K562 (cell line): ENCODE measurements at regions not wholly inside any gene's neighbourhood (a gene's known extent, or its start where the extent isn't known, plus 50 kb on each side); places are given as distances from the start of the nearest gene placed in this dataset.
A peak's percentile ranks its signal among the peaks of the same experiment; 100 is the strongest.

Source experiments
- ATAC-seq: fragments of 200-7000 bp; cut with Tn5 transposase; 3 replicates; pipeline ENCODE4 v1.9.1; 2020; ENCODE audit warnings: moderate library complexity
- BruUV-seq: library from RNA; stranded (reverse); fragments of 400-500 nt; replicated peaks from 2 replicates; lab custom pipeline; 2021; lab: Mats Ljungman, UMichigan
- CTCF ChIA-PET: fragments of 300-600 bp; formaldehyde crosslinking; extraction: SDS; loops from one replicate; lab custom pipeline; 2021; ENCODE audit warnings: low intra/inter-chr PET ratio; lab: Yijun Ruan, JAX
- POLR2A ChIA-PET: fragments of 300-600, 350-650 bp; sonication (Branson Sonifier 250); formaldehyde crosslinking; extraction: SDS; loops from one replicate; lab custom pipeline; 2021; ENCODE audit warnings: antibody characterized with exemption, inconsistent platforms; lab: Yijun Ruan, JAX
- DNase-seq, 4 experiments: peaks; one replicate each; pipeline versions ENCODE4 v3.0.0 to v3.0.0-alpha.2; 2011 to 2018; ENCODE audit warnings: low spot score in 3 of 4, mixed read lengths in 3 of 4; ENCODE audit errors: extremely low read depth in 1 of 4
- FAIRE-seq: peaks from 2 replicates; lab custom pipeline; 2011; peaks lifted over from hg19 to GRCh38; lab: Jason Lieb, UNC
- H2AFZ ChIP-seq: 2 replicates; pipeline ENCODE4 v1.6.0; 2011; ENCODE audit warnings: low read depth, low read length, control low read depth, inconsistent platforms
- H3K27ac ChIP-seq: fragments of 200-600 bp; 3 replicates; pipeline ENCODE4 v1.8.0; 2011; ENCODE audit warnings: low read depth, mild to moderate bottlenecking, control low read depth, inconsistent platforms, low read length, moderate library complexity, mixed read lengths; ENCODE audit errors: extremely low read depth
- H3K27me3 ChIP-seq, 2 experiments: fragments of 300-600 bp in 1 of 2; 2 replicates in 1 of 2; 3 replicates in 1 of 2; pipeline versions ENCODE4 v1.6.0 to v1.8.0; 2011; ENCODE audit warnings: inconsistent platforms in 2 of 2, low read length in 2 of 2, mild to moderate bottlenecking in 1 of 2, mixed read lengths in 1 of 2, moderate library complexity in 1 of 2; ENCODE audit not compliant: control insufficient read depth in 2 of 2, insufficient read depth in 2 of 2
- H3K36me3 ChIP-seq: fragments of 300-600 bp; 3 replicates; pipeline ENCODE4 v1.8.0; 2011; ENCODE audit warnings: mild to moderate bottlenecking, low read length, inconsistent platforms; ENCODE audit not compliant: control insufficient read depth, insufficient read depth
- H3K4me1 ChIP-seq, 2 experiments: fragments of 200-600 bp in 1 of 2; replicated peaks in 1 of 2; 2 replicates in 1 of 2; 3 replicates in 1 of 2; pipeline versions ENCODE4 v1.5.1 to v1.8.0; 2011; ENCODE audit warnings: inconsistent platforms in 2 of 2, low read length in 2 of 2, mild to moderate bottlenecking in 1 of 2, mixed read lengths in 1 of 2, moderate library complexity in 1 of 2; ENCODE audit not compliant: control insufficient read depth in 2 of 2, insufficient read depth in 2 of 2
- H3K4me2 ChIP-seq: 2 replicates; pipeline ENCODE4 v1.6.1; 2011; ENCODE audit warnings: low read length, control low read depth, inconsistent platforms, mixed read lengths; ENCODE audit not compliant: insufficient read depth
- H3K4me3 ChIP-seq: fragments of 200-600 bp; sonication (generic), shearing (Covaris generic); 2 replicates; pipeline ENCODE4 v1.5.1; 2016; ENCODE audit warnings: control low read depth, inconsistent platforms
- H3K79me2 ChIP-seq: fragments of 200-600 bp; 3 replicates; pipeline ENCODE4 v1.8.0; 2011; ENCODE audit warnings: low read length, inconsistent platforms; ENCODE audit not compliant: control insufficient read depth, insufficient read depth
- H3K9ac ChIP-seq, 2 experiments: 2 replicates each; pipeline versions ENCODE4 v1.6.0 to v1.6.1; 2011; ENCODE audit warnings: low read depth in 2 of 2, low read length in 2 of 2, control low read depth in 1 of 2, inconsistent platforms in 1 of 2, mild to moderate bottlenecking in 1 of 2, mixed read lengths in 1 of 2; ENCODE audit not compliant: insufficient read depth in 1 of 2
- H3K9me1 ChIP-seq: one replicate; pipeline ENCODE4 v1.6.0; 2011; ENCODE audit warnings: inconsistent platforms, mild to moderate bottlenecking, low read length, moderate library complexity; ENCODE audit not compliant: control insufficient read depth, insufficient read depth
- H3K9me3 ChIP-seq: replicated peaks from 2 replicates; pipeline ENCODE4 v1.5.1; 2011; ENCODE audit warnings: low read depth, low read length, inconsistent platforms; ENCODE audit not compliant: control insufficient read depth, insufficient read depth
- H4K20me1 ChIP-seq: replicated peaks from 2 replicates; pipeline ENCODE4 v1.6.1; 2011; ENCODE audit warnings: low read length, inconsistent platforms, mixed read lengths; ENCODE audit not compliant: control insufficient read depth, insufficient read depth
- BACH1 ChIP-seq: fragments of 200-800 bp; sonication (Bioruptor generic); IDR thresholded peaks from 2 replicates; pipeline ENCODE4 v1.6.1; 2016; ENCODE audit warnings: missing genetic modification characterization, missing compliant biosample characterization
- C11orf30 ChIP-seq: fragments of 450-650 bp; IDR thresholded peaks from 2 replicates; pipeline ENCODE4 v1.6.1; 2016; ENCODE audit warnings: low read depth, mild to moderate bottlenecking
- CBFA2T3 ChIP-seq: fragments of 450-650 bp; IDR thresholded peaks from 2 replicates; pipeline ENCODE4 v1.6.1; 2017
- CEBPB ChIP-seq: fragments of 450-650 bp; IDR thresholded peaks from 2 replicates; pipeline ENCODE4 v1.6.1; 2016; ENCODE audit warnings: missing genetic modification characterization, missing compliant biosample characterization
- DPF2 ChIP-seq: fragments of 450-650 bp; IDR thresholded peaks from 2 replicates; pipeline ENCODE4 v1.6.1; 2016
- EP300 ChIP-seq: IDR thresholded peaks from 2 replicates; pipeline ENCODE4 v1.6.1; 2012; ENCODE audit warnings: low read length, improper control_type of control experiment
- HMG20B ChIP-seq: fragments of 250-450 bp; sonication (Bioruptor Pico); IDR thresholded peaks from 2 replicates; pipeline ENCODE4 v1.5.0; 2021; ENCODE audit warnings: mild to moderate bottlenecking
- NCOA1 ChIP-seq: fragments of 450-650 bp; IDR thresholded peaks from 2 replicates; pipeline ENCODE4 v1.6.1; 2016; ENCODE audit warnings: low read depth
- NFE2 ChIP-seq: IDR thresholded peaks from 2 replicates; pipeline ENCODE4 v1.6.1; 2014; ENCODE audit warnings: antibody characterized with exemption, low read depth
- RBM15 ChIP-seq: fragments of 200-400 bp; formaldehyde crosslinking; IDR thresholded peaks from 2 replicates; pipeline ENCODE4 v1.6.1; 2018; ENCODE audit warnings: mild to moderate bottlenecking, low read length, moderate library complexity; ENCODE audit not compliant: insufficient read depth
- RCOR1 ChIP-seq, 2 experiments: IDR thresholded peaks; 2 replicates each; pipeline ENCODE4 v1.6.1; 2012; ENCODE audit warnings: low read depth in 2 of 2, low read length in 2 of 2, borderline replicate concordance in 1 of 2, improper control_type of control experiment in 1 of 2
- TCF7L2 ChIP-seq: fragments of 150-350 bp; IDR thresholded peaks from 2 replicates; pipeline ENCODE4 v1.6.1; 2016; ENCODE audit warnings: low read depth, mild to moderate bottlenecking, low read length, moderate library complexity
- TEAD4 ChIP-seq, 2 experiments: sonication (generic) in 1 of 2; formaldehyde crosslinking in 1 of 2; IDR thresholded peaks; 2 replicates each; pipeline versions ENCODE4 v1.6.1 to v1.8.0; 2012 to 2022; ENCODE audit warnings: borderline replicate concordance in 1 of 2, inconsistent platforms in 1 of 2, low read length in 1 of 2, mild to moderate bottlenecking in 1 of 2, missing genetic modification reagents in 1 of 2
- THAP7 ChIP-seq: fragments of 250-450 bp; sonication (Bioruptor Pico); IDR thresholded peaks from 2 replicates; pipeline ENCODE4 v1.5.0; 2021
- ZBTB40 ChIP-seq, 2 experiments: fragments of 450-650 bp in 1 of 2; sonication (generic) in 1 of 2; formaldehyde crosslinking in 1 of 2; IDR thresholded peaks; 2 replicates each; pipeline versions ENCODE4 v1.7.1 to v1.9.0; 2016 to 2022; ENCODE audit warnings: inconsistent platforms in 1 of 2, mild to moderate bottlenecking in 1 of 2, missing genetic modification reagents in 1 of 2
- WGBS: fragments of 100-300 bp; shearing (Covaris generic); methylation state at CpG from one replicate; pipeline ENCODE4 v1.1.6; 2016; ENCODE audit warnings: low coverage, mixed read lengths; ENCODE audit not compliant: insufficient coverage; ENCODE audit errors: missing lambda C conversion rate; 5-methylcytosine and 5-hydroxymethylcytosine counted together
- in situ Hi-C: fragments of 300-500 bp; cut with MboI; formaldehyde crosslinking; loops from 4 replicates; pipeline ENCODE4 v1.15.0; 2018; ENCODE audit warnings: inconsistent platforms, mixed read lengths
- intact Hi-C: fragments of 100-400 bp; cut with micrococcal nuclease; formaldehyde crosslinking; loops from 2 replicates; pipeline ENCODE4 v1.14.2; 2022

- ATAC-seq (peak; percentile 88), FAIRE-seq (peak; percentile 59), DNase-seq (peak in 2 of 4 experiments; percentile 28 to 55)
- Histone ChIP-seq H3K4me3 (no peak overlapping the region), H2AFZ (peak overlapping the region; percentile 92), H3K9me3 (no peaks in the 10 kb centered on the region), H3K9ac (peak overlapping the region in 1 of 2 experiments; percentile 63; a peak in 2 of 4 replicates), H3K27ac (peak overlapping the region; percentile 96), H3K4me1 (peaks cover 8 to 28% of the 10 kb centered on the region in 2 experiments; a peak in 3 of 5 replicates), H3K27me3 (no peaks in the 10 kb centered on the region), H3K36me3 (no peaks in the 10 kb centered on the region), H4K20me1 (no peaks in the 10 kb centered on the region), H3K9me1 (no peaks in the 10 kb centered on the region), H3K4me2 (peak overlapping the region; percentile 65), H3K79me2 (no peaks in the 10 kb centered on the region)
- WGBS, result 0% methylated on average over 3 of the region's 3 CpGs
- POLR2A ChIA-PET, result no interaction called here
- CTCF ChIA-PET, result no interaction called here
- in situ Hi-C loops (no loop called here), intact Hi-C loops (no loop called here)
- no TSS peak for BruUV-seq
- TF ChIP-seq THAP7 (no peak), CEBPB (tag) (no peak), RBM15 (no peak), TCF7L2 (no peak), CBFA2T3 (peak; percentile 14; the same call in 1 of the 2 replicates), NCOA1 (no peak), EP300 (peak; percentile 40; the same call in 1 of the 2 replicates), DPF2 (peak; percentile 48; the same call in 1 of the 2 replicates), ZBTB40 (IDR thresholded peaks at IDR 0.05) (no peak), ZBTB40 (CRISPR knock-in tag; IDR thresholded peaks at IDR 0.05) (no peak), BACH1 (tag) (peak; percentile 68), C11orf30 (peak; percentile 90), NFE2 (peak; percentile 89), HMG20B (CRISPR knock-in tag) (no peak), RCOR1 (IDR thresholded peaks at IDR 0.05; ENCODE audit: borderline replicate concordance in 1 of 2, low read depth in 2 of 2, low read length in 2 of 2) (peak in 1 of 2 experiments; percentile 42; a peak in 1 of 4 replicates), TEAD4 (IDR thresholded peaks at IDR 0.05; ENCODE audit: low read length) (no peak; the same call in 1 of the 2 replicates), TEAD4 (CRISPR knock-in tag; IDR thresholded peaks at IDR 0.05; ENCODE audit: borderline replicate concordance) (no peak)
These were observed 406.8 kb downstream of the KLF5 start for GRCh38 chr13:73465617-73465971.
